SU-DHL-6 (cell line): ENCODE measurements at regions not wholly inside any gene's neighbourhood (a gene's known extent, or its start where the extent isn't known, plus 50 kb on each side); places are given as distances from the start of the nearest gene placed in this dataset.

Experiments used
- EZH2phosphoT487 ChIP-seq: fragments of 200-600 bp; sonication (generic), shearing (Covaris generic); conservative IDR thresholded peaks from 2 replicates; pipeline ENCODE4 v1.6.1; 2018; ENCODE audit warnings: mild to moderate bottlenecking, antibody characterized with exemption, low read length, moderate library complexity, mixed read lengths
- TF ChIP-seq, protein P1 (sequence below): fragments of 200-600 bp; sonication (generic); IDR thresholded peaks from one replicate; pipeline ENCODE4 v1.5.1; 2017; ENCODE audit warnings: antibody characterized with exemption, mild to moderate bottlenecking, low read length, moderate library complexity; ENCODE audit not compliant: insufficient read depth, poor library complexity, severe bottlenecking

DNA sequence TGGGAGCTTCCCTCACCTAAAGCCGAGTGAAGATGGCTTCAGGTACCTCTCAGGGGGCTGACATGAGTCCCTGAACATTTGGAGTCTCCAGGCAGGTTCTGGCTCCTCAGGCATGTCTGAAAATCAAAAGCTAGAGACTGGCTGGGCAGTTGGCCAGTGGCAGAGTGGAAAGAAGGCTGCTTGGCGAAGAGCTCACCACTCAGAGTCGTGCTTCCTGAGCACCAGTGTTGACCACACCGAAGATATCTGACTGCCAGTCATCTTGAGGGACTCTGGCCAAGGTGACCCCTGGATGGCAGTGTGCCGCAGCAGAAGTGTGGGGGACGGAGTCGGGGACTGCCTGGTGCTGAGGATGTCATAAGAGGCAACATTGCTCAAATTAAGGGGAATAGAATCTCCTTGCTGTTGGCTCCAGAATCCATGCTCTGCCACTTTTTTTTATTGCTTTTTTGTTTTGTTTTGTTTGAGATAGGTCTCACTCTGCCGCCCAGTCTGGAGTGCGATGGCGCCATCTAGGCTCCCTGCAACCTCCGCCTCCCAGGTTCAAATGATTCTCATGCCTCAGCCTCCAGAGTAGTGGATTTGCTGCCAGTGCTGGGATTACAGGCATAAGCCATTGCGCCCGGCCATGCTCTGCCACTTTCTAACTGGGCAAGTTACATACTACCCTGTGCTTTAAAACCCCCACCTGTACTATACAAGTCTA is 172.5 kb upstream of the GATB start:
- TF ChIP-seq, protein P1, sequence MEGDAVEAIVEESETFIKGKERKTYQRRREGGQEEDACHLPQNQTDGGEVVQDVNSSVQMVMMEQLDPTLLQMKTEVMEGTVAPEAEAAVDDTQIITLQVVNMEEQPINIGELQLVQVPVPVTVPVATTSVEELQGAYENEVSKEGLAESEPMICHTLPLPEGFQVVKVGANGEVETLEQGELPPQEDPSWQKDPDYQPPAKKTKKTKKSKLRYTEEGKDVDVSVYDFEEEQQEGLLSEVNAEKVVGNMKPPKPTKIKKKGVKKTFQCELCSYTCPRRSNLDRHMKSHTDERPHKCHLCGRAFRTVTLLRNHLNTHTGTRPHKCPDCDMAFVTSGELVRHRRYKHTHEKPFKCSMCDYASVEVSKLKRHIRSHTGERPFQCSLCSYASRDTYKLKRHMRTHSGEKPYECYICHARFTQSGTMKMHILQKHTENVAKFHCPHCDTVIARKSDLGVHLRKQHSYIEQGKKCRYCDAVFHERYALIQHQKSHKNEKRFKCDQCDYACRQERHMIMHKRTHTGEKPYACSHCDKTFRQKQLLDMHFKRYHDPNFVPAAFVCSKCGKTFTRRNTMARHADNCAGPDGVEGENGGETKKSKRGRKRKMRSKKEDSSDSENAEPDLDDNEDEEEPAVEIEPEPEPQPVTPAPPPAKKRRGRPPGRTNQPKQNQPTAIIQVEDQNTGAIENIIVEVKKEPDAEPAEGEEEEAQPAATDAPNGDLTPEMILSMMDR: no peak
- TF ChIP-seq EZH2phosphoT487: no peak
